Right cardiac atrium (tissue), 5 donors: ENCODE measurements at regions not wholly inside any gene's neighbourhood (a gene's known extent, or its start where the extent isn't known, plus 50 kb on each side); places are given as distances from the start of the nearest gene placed in this dataset.

Source experiments
- ATAC-seq, 2 donors: fragments of 200-7000 bp; cut with Tn5 transposase; one replicate each; pipeline versions ENCODE4 v1.8.0 to v1.9.1; 2020; ENCODE audit warnings: moderate library complexity in 2 of 2, mild to moderate bottlenecking in 1 of 2
- DNase-seq, 3 donors: peaks; one replicate each; pipeline ENCODE4 v3.0.0-alpha.2; 2020
- H3K27ac ChIP-seq: one replicate; pipeline ENCODE4 v1.5.1; 2013; ENCODE audit warnings: mild to moderate bottlenecking, low read length, control low read depth, moderate library complexity
- H3K27me3 ChIP-seq: one replicate; pipeline ENCODE4 v1.6.1; 2013; ENCODE audit not compliant: control insufficient read depth, insufficient read depth
- H3K4me1 ChIP-seq: one replicate; pipeline ENCODE4 v1.6.1; 2013; ENCODE audit warnings: low read length; ENCODE audit not compliant: control insufficient read depth, insufficient read depth
- H3K4me3 ChIP-seq: one replicate; pipeline ENCODE4 v1.5.1; 2013; ENCODE audit warnings: low read length, control low read depth
- H3K9me3 ChIP-seq: one replicate; pipeline ENCODE4 v1.6.1; 2013; ENCODE audit warnings: low read length; ENCODE audit not compliant: control insufficient read depth
- WGBS: extraction: QIAGEN DNeasy Blood & Tissue Kit; methylation state at CpG from one replicate; pipeline ENCODE4 v1.1.7; 2013; 5-methylcytosine and 5-hydroxymethylcytosine counted together
- intact Hi-C, 4 donors: fragments of 100-400 bp; cut with DNase I; formaldehyde crosslinking; loops; one replicate each; pipeline versions ENCODE4 v1.11.0 to v1.14.0; 2022 to 2023
- donor health status: healthy with polysubstance abuse.
- donor health status: DM: no; HTN: yes; CAD: no.
- donor health status: DM: no; HTN: no; CAD: no.
- donor health status: DM: no; HTN: yes; CAD: no; lungs with severe emphysema.
- donor health status: DM: yes; HTN: yes; CAD: no.

DNA sequence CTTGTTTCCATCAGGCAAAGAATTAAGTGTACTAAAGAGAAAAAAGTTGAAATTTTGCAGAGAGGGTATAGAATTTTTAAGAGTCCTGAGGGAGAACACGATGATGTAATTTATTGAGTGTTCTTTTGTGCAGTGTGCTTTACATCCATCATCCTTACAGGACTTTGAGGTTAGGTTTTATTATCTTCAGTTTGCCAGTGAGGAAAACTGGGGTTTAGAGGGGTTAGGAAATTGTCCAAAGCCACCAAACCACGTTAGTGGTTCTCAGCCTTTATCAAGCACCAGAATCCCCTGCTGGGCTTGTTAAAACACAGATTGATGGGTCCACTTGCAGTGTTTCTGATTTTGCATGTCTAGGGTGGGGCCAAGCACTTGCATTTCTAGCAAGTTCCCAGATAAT is 277.5 kb downstream of the KCNS3 start:
- H3K9me3 ChIP-seq: no peaks in the 10 kb centered on the region
- no peaks in the 10 kb centered on the region for H3K27me3 ChIP-seq
- WGBS: 64% methylated on average over 2 of the region's 2 CpGs
- intact Hi-C loops: loop anchor here in 2 of 4 donors (10.0 kb wide), 2 partner anchors 281 to 301 kb away; partner anchors contain the start of gene KCNS3 (in 1 of the 2)
- no peaks in the 10 kb centered on the region for H3K4me1 ChIP-seq
- no peak overlapping the region for H3K27ac ChIP-seq
- no peak overlapping the region for H3K4me3 ChIP-seq
- ATAC-seq: no peak
- DNase-seq: no peak

DNA sequence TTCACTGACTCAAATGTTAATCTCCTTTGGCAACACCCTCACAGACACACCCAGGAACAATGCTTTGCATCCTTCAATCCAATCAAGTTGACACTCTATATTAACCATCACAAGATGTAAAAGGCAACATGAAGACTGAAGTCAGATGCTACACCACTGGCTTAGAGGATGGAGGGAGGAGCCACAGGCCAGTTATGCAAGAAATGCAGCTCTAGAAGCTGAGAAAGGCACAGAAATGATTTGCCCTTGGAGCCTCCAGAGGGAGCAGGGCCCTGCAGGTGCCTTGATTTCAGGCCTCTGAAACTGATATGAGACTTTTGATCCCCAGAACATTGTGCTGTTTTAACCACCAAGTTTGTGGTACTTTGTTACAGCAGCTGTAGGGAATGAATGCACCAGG is 276.3 kb downstream of the KCNS3 start:
- ATAC-seq (no peak), DNase-seq (no peak)
- Histone ChIP-seq H3K27me3 (no peaks in the 10 kb centered on the region), H3K4me3 (no peak overlapping the region), H3K27ac (no peak overlapping the region), H3K4me1 (no peaks in the 10 kb centered on the region), H3K9me3 (no peaks in the 10 kb centered on the region)
- intact Hi-C loops: loop anchor here in 3 of 4 donors (5.0 to 10.0 kb wide), 3 partner anchors 280 to 303 kb away; partner anchors contain the start of gene KCNS3 (in 1 of the 3)

DNA sequence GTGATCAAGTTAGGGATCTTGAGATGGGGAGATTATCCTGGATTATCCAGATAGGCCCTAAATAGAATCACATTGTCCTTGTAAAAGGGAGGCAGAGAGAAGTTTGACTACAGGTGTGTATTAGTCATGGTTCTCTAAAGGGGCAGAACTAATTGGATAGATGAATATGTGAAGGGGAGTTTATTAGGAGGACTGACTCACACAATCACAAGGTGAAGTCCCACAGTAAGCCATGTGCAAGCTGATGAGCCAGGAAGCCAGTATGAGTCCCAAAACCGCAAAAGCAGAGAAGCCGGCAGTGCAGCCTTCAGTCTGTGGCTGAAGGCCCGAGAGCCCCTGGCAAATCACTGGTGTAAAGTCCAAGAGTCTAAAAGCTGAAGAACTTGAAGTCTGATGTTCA is 275.8 kb downstream of the KCNS3 start:
- DNase-seq (no peak), ATAC-seq (no peak)
- H3K4me1 ChIP-seq: no peaks in the 10 kb centered on the region
- no peak overlapping the region for H3K27ac ChIP-seq
- intact Hi-C loops: loop anchor here in 3 of 4 donors (5.0 to 10.0 kb wide), 3 partner anchors 279 to 302 kb away; partner anchors contain the start of gene KCNS3 (in 1 of the 3)
- WGBS: 93% methylated on average over 3 of the region's 3 CpGs
- H3K9me3 ChIP-seq: no peaks in the 10 kb centered on the region
- no peak overlapping the region for H3K4me3 ChIP-seq
- no peaks in the 10 kb centered on the region for H3K27me3 ChIP-seq

DNA sequence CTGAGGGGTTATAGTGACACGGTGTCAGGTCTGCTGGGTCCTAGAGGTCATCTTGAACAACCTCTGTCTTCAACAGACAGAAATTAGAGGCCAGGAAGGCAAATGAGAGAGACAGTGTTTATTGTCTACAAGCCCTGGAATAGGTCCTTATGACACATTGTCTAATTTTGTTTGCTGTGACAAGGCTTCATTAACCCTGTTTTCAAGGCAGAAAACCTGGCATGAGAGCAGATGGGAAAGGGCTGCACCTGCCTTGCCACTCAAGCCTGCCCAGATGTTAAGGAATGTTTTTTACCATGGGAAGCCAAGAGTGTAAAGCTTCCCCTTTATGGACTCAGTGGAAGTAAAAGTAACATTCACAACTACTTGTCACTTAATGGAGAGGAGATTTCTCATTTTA is 275.3 kb downstream of the KCNS3 start:
- H3K27me3 ChIP-seq: no peaks in the 10 kb centered on the region
- H3K4me1 ChIP-seq: no peaks in the 10 kb centered on the region
- no peak overlapping the region for H3K4me3 ChIP-seq
- no peak for DNase-seq
- ATAC-seq: no peak
- no peak overlapping the region for H3K27ac ChIP-seq
- intact Hi-C loops: loop anchor here in 3 of 4 donors (5.0 to 10.0 kb wide), 3 partner anchors 279 to 301 kb away; partner anchors contain the start of gene KCNS3 (in 1 of the 3)
- 82% methylated on average over 1 of the region's 1 CpG for WGBS
- H3K9me3 ChIP-seq: no peaks in the 10 kb centered on the region

DNA sequence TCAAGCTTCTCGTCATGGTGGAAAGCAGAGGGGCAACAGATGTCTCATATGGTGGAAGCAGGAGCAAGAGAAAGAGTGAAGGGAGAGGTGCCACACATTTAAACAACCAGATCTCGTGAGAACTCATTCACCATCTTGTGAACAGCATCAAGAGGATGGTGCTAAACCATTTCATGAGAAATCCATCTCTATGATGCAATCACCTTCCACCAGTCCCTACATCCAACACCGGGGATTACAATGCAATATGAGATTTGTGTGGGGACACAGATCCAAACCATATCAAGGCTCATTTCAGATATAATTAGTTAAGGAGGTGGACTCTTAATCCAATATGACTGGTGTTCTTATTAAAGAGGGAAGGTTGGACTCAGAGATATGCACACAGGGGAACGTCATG is 272.8 kb downstream of the KCNS3 start:
- 82% methylated on average over 4 of the region's 4 CpGs for WGBS
- H3K4me3 ChIP-seq: no peak overlapping the region
- no peak overlapping the region for H3K27ac ChIP-seq
- H3K4me1 ChIP-seq: no peaks in the 10 kb centered on the region
- intact Hi-C loops: loop anchor here in 3 of 4 donors (5.0 to 10.0 kb wide), 3 partner anchors 276 to 299 kb away; partner anchors contain the start of gene KCNS3 (in 1 of the 3)
- H3K9me3 ChIP-seq: no peaks in the 10 kb centered on the region
- H3K27me3 ChIP-seq: no peaks in the 10 kb centered on the region
- ATAC-seq (no peak), DNase-seq (no peak)

DNA sequence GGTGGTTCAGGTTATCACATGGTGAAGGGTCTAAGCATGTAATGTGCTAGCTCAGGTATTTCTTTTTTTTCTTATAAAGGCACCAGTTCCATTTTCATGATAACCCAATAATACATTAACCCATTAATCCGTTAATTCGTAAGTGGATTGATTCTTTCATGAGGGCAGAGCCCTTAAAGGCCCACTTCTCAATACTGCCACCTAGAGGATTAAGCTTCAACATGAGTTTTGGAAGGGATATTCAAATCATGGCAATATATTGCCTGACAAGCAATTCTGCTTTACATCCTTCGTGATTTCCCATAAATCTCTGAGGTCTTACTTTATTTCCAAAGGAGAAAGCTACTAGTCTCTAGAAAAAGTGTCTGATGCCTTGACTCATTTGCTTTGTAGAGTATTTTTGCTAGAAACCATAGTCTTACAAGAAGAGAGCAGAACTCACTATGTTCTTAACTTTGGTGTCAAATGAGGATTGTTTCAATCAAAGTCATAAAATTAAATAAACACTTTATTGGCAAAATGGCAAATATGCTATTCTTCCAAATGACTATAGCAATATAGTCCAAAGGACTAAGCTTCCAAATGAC is 271.3 kb downstream of the KCNS3 start:
- ATAC-seq (no peak), DNase-seq (no peak)
- H3K27me3 ChIP-seq: no peaks in the 10 kb centered on the region
- no peak overlapping the region for H3K4me3 ChIP-seq
- no peaks in the 10 kb centered on the region for H3K9me3 ChIP-seq
- intact Hi-C loops: loop anchor here (5.0 to 10.0 kb wide), 3 partner anchors 275 to 297 kb away; partner anchors contain the start of gene KCNS3 (in 1 of the 4)
- no peak overlapping the region for H3K27ac ChIP-seq
- WGBS: 20% methylated on average over 3 of the region's 3 CpGs
- no peaks in the 10 kb centered on the region for H3K4me1 ChIP-seq

DNA sequence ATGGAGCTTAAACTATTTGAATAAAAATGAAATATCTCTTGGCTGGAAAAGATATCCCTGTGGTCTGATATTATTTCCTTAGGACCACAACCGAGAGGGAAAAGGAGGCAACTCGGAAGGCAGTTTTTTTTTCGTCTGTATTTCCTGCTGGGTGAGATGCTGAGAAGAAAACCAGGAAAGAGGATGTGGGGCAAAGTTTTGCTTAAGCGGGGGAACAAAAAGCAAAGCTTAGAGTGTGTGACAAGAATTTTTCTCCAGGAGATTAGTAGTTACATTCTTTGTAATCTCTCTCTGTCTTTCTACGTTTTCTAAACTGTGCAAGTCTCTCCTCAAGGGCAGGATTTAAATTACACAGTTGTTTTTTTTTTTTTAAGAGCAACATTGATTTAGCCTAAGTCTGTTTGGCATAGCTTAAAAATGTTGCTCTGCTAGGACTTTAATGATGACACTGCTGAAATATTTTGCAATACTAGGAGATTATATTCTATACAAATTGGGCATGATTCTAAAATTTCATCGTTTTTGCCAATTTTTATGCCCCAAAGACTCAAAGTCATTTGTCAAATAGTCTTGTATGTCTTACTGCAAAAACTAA is 258.5 kb downstream of the KCNS3 start:
- Histone ChIP-seq H3K9me3 (no peaks in the 10 kb centered on the region), H3K27ac (no peak overlapping the region), H3K4me3 (no peak overlapping the region), H3K27me3 (no peaks in the 10 kb centered on the region), H3K4me1 (no peaks in the 10 kb centered on the region)
- intact Hi-C loops: no loop called here
- no peak for DNase-seq
- ATAC-seq: no peak
- 28% methylated on average over 6 of the region's 6 CpGs for WGBS

DNA sequence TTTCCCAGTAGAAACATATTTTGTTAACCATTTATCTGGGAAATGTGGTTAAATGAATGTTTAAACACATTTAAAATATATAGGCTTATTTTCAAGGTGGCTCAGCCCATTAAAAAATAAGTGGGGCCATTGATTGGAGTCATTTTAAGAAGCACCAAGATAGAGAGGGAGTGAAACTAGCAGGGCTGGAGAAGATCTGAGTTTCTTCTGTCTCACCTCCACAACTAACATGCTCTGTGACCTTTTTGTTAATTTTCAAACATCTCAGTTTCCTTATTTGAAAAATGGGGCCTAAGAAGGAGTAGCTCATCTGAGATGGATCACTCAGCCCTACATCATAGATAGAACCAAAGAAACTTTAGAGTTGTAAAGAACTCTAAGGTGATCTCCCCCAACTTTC is 254.8 kb downstream of the KCNS3 start:
- Histone ChIP-seq H3K4me1 (no peaks in the 10 kb centered on the region), H3K4me3 (no peak overlapping the region), H3K27ac (no peak overlapping the region), H3K9me3 (no peaks in the 10 kb centered on the region), H3K27me3 (no peaks in the 10 kb centered on the region)
- DNase-seq (no peak), ATAC-seq (no peak)
- intact Hi-C loops: no loop called here

DNA sequence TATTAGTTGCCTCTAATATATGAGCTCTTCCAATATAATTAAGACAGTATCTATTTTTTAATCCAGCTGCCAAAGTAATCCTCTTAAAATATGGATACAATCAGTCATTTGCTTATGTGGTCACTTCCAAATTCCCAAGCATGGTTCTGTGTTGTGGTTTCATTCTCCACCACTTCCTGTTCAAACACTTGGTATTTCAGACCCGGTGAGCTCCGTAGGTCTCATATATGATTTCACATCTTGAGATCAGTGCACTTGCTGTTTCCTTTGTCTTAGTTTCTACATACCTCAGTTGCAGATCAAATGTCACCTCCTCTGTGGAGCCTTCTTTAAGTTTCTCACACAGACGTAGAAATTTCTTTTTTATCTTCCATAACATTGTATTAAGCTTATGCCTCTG is 254.2 kb downstream of the KCNS3 start:
- no peak overlapping the region for H3K27ac ChIP-seq
- DNase-seq: no peak
- no peaks in the 10 kb centered on the region for H3K9me3 ChIP-seq
- H3K27me3 ChIP-seq: no peaks in the 10 kb centered on the region
- no peak for ATAC-seq
- intact Hi-C loops: no loop called here
- no peaks in the 10 kb centered on the region for H3K4me1 ChIP-seq
- WGBS: 73% methylated on average over 3 of the region's 3 CpGs
- H3K4me3 ChIP-seq: no peak overlapping the region

DNA sequence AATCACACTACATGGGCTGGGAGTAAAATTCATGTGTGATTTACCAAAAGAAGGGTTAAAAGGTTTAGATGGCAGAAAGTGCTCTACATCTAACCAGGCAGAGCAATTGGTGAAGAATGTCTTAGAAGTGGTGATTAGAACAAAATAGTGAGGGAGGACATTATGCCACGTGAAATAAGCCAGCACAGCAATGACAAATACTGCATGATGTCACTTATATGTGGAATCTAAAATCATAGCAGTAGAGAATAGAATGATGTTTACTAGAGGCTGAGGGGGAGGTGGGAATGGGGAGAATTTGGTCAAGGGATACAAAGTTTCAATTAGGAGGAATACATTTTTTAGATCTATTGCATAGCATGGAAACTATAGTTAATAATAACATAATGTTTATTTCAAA is 253.3 kb downstream of the KCNS3 start:
- DNase-seq (no peak), ATAC-seq (no peak)
- H3K4me3 ChIP-seq: no peak overlapping the region
- no peak overlapping the region for H3K27ac ChIP-seq
- intact Hi-C loops: no loop called here
- H3K27me3 ChIP-seq: no peaks in the 10 kb centered on the region
- H3K9me3 ChIP-seq: no peaks in the 10 kb centered on the region
- WGBS: 66% methylated on average over 1 of the region's 1 CpG
- no peaks in the 10 kb centered on the region for H3K4me1 ChIP-seq

DNA sequence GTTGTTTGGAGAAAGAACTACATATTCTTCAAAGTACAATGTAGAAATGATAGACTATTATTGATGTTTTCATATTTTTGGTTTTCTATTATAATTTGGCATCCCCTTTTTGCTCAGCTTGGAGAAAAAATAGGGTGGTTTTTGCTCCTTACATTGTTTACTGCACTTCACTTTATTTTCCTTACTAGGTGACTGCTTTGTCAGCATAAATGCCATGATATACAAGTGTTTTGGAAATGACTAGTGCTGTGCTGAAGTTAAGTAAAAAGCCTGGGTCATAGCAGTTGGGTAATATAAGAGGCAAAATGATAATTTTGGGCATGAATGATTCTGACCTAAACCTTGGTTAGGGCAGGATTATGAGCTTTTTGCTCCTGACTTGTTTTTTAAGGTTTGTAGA is 250.9 kb downstream of the KCNS3 start:
- ATAC-seq (no peak), DNase-seq (no peak)
- no peaks in the 10 kb centered on the region for H3K9me3 ChIP-seq
- H3K27ac ChIP-seq: no peak overlapping the region
- no peak overlapping the region for H3K4me3 ChIP-seq
- H3K4me1 ChIP-seq: no peaks in the 10 kb centered on the region
- intact Hi-C loops: no loop called here
- no peaks in the 10 kb centered on the region for H3K27me3 ChIP-seq
